GM19397 (cell line): ENCODE measurements at regions not wholly inside any gene's neighbourhood (a gene's known extent, or its start where the extent isn't known, plus 50 kb on each side); places are given as distances from the start of the nearest gene placed in this dataset.
"Not testable (repeated sequence)": the region's sequence is repeated elsewhere in the genome, so short reads cannot be mapped to it uniquely, and the experiment has no call there.

Experiments
- ATAC-seq: cut with Tn5 transposase; IDR thresholded peaks from one replicate; pipeline ENCODE4 v1.9.1; 2021; ENCODE audit warnings: mild to moderate bottlenecking, moderate library complexity; ENCODE audit not compliant: unreplicated experiment

- no peak for ATAC-seq
Measured at GRCh38 chr4:186845137-186845842, 121.6 kb upstream of the FAT1 start.

- no peak for ATAC-seq
Measured at GRCh38 chr4:186846426-186846825, 122.8 kb upstream of the FAT1 start.

DNA sequence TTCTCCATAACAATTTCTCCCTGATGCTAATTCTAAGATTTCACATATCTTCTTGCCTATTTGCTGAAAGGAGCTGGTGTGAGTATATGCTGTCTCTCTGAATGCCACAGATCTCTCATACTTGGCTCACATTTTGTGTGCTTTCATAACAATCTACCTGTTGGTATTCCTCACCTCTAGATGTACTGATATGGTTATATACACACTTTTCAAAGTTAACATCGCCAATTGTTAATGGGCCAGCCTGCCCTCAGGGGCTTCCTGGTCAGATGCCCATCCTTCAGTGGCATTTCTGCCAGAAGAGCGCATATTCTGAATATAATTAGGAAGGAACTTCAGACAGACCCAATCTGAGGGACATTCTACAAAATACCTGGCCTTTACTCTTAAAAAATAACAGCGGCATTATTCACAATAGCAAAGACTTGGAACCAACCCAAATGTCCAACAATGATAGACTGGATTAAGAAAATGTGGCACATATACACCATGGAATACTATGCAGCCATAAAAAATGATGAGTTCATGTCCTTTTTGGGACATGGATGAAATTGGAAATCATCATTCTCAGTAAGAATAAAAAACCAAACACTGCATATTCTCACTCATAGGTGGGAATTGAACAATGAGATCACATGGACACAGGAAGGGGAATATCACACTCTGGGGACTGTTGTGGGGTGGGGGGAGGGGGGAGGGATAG, 123.9 kb upstream of the FAT1 start:
- not testable (repeated sequence) for ATAC-seq

DNA sequence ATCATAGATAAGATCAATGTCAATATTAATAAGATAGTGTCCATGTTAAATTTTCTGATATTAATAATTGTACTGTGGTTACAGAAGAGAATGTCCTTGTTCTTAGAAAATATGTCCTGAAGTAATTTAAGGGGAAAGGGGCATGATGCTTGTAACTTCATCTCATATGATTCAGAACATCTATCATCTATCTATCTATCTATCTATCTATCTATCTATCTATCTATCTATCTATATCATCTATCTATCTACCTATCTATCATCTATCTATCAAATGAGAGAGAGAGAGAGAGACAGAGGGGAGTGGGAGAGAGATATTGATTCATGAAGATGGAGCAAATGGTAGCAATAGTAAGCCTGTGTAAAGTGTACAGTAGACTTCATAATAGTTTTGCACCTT, 124.8 kb upstream of the FAT1 start:
- ATAC-seq: no peak

GRCh38 chr4:186851291-186852072, 127.8 kb upstream of the FAT1 start:
- ATAC-seq: no peak

GRCh38 chr4:186852073-186852420, 128.4 kb upstream of the FAT1 start:
- ATAC-seq: no peak

- peak; percentile 66 for ATAC-seq
Measured at GRCh38 chr4:186852964-186853391, 129.3 kb upstream of the FAT1 start.

DNA sequence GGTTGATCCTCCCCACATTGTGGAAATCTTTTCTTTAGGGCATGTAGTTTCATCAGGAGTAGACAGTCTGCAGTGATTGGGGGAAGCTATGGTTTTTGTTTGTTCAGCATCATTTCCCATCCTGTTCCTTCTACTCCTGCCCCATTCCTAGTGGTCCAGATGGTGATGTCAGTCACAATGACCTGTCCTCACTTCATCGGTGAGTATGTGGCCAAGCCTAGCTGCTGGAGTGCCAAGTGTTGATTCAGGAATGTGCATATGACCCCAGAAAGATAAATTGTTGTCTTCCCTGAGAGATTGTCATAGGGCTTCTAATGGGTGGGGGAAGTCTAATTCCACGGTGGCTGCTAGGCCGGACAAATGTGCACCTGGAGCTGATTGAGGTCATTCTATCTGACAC, 130.6 kb upstream of the FAT1 start:
- no peak for ATAC-seq

DNA sequence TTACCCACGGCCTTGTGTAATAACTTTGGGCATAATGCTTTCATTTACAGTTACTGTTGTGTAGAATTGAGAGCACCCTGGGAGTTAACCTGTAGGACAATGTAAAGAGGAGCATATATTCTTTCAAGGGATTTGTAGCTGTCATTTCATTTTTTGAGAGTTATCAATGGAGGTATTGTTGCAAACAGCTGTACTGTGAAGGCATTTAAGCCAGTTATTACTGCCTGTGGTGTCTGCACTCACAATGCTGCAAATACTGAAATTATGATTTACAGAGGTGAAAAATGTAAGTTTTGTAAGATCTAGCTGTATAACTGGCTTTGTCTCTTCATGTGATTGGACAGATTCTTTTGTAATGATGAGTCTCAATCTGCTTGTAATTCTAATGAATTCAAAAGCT, 131.5 kb upstream of the FAT1 start:
- no peak for ATAC-seq

GRCh38 chr4:186857793-186858192, 134.1 kb upstream of the FAT1 start:
- ATAC-seq: no peak

DNA sequence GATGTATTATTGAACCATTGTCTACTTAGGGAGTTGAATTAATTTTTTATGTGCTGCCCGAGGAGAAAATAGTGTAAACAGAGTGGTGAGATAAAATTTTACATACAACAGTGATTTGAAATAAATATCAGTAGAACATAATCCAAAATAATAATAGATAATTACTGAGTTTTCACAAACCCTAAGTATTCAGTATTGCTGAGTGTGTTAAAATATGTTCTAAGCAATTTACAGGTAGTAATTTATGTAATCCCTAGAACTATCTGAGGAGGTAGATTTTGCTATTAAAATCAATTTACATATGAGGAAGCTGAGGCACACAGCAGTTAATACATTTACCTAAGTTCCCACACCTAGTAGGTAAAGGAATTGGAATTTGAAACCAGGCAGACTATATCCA, 134.7 kb upstream of the FAT1 start:
- ATAC-seq: no peak

DNA sequence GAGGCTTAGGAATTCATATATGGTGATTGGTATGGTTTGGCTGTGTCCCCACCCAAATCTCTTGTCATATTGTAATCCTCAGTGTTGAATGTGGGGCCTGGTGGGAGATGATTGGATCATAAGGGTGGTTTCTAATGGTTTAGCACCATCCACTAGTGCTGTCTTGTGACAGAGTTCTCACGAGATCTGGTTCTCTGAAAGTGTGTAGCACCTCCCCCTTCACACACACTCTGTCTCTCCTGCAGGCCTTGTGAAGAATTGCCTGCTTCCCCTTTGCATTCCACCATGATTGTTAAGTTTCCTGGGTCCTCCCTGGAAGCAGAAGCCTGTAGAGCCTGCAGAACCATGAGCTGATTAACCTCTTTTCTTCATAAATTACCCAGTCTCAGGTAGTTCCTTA, 135.8 kb upstream of the FAT1 start:
- ATAC-seq: no peak

- no peak for ATAC-seq
Measured at GRCh38 chr4:186861317-186861716, 137.7 kb upstream of the FAT1 start.

DNA sequence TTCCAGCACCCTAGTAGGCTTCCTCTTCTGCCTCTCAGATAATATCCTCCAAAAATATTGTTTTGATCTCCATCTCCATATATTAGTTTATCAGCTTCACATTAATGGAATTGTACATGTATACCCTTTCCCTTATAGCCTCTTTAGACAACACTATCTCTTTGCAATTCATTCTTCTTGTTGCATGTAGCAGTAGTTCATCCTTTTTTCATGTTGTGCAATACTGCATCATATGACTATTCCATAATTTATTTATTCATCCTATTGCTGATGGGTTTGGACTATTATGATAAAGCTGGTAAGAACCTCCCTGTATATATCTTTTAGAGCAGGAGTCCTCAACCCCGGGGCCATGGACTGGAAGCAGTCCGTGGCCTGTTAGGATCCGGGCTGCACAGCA, 148.2 kb upstream of the FAT1 start:
- no peak for ATAC-seq

- ATAC-seq: not testable (repeated sequence)
Measured at GRCh38 chr4:186873095-186873494, 149.4 kb upstream of the FAT1 start.

DNA sequence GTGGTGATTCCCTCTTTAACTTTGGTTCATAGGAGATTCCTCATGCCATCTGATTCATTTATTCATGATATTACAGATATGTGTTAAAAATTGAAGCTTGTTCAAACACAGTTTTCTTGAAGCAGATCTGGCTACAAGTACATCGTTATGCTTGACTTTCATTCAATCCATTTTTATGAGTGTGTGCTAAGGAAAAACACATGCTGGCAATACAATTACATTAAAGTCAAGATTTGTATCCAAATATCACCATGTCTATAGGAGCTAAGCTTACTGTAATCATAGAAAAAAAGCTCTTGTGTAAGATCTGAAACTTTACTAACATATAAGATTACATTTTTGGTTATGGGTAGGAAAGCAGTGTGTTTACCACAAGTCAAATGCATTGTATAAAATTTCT, 151.8 kb upstream of the FAT1 start:
- no peak for ATAC-seq

DNA sequence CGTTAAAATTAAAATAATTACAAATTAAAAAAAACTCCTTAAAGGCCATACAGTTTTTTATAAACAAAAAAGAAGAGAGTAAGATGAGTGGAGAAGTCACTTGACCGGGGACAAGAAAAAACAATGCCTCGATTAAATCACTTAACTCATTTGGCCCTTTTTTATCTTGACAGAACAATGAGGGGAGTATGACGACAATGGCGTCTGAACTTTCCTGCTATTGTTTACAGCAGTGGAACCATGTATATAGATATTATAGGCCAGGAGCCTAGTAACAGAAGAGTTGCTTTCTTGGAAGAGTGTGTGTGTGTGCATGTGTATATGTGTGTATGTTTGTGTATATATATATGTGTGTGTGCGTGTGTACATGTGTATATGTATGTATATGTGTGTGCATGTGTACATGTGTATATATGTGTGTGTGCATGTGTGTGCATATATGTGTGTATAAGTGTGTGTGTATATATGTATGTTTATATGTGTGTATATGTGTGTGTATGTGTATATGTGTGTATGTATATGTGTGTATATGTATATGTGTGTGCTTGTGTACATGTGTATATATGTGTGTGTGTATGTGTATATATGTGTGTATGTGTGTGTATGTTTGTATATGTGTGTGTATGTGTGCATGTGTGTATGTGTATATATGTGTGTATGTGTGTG, 153.4 kb upstream of the FAT1 start:
- no peak for ATAC-seq

- ATAC-seq: no peak
Measured at GRCh38 chr4:186878203-186878776, 154.6 kb upstream of the FAT1 start.

GRCh38 chr4:186881521-186882220, 158.0 kb upstream of the FAT1 start:
- no peak for ATAC-seq

- no peak for ATAC-seq
Measured at GRCh38 chr4:186882293-186882692, 158.6 kb upstream of the FAT1 start.
